NCI-H2227 (cell line): ENCODE measurements at regions not wholly inside any gene's neighbourhood (a gene's known extent, or its start where the extent isn't known, plus 50 kb on each side); places are given as distances from the start of the nearest gene placed in this dataset.
"Not testable (repeated sequence)": the region's sequence is repeated elsewhere in the genome, so short reads cannot be mapped to it uniquely, and the experiment has no call there.

ENCODE experiments used
- DNase-seq: peaks from one replicate; lab custom pipeline; 2025; ENCODE audit not compliant: unreplicated experiment; lab: John Stamatoyannopoulos, UW

DNA sequence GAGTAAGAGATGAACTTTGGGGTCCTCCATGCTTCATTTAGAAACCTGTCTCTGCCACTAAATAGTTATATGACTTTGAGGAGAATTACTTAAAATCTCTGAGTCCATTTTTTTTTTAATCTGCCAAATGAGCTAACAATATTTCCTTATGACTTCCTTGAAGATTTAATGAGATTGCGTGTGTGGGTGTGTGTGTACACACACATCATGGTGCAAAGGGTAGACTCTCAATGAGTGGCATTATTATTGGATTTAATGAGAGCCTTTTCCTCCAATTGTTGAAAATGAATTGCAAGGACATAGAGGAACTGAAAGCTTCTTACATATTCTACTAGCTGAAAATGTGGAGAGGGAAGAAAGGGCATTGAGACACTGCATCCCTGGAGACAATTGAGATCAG, 573.5 kb upstream of the LUZP2 start:
- no peak for DNase-seq

DNA sequence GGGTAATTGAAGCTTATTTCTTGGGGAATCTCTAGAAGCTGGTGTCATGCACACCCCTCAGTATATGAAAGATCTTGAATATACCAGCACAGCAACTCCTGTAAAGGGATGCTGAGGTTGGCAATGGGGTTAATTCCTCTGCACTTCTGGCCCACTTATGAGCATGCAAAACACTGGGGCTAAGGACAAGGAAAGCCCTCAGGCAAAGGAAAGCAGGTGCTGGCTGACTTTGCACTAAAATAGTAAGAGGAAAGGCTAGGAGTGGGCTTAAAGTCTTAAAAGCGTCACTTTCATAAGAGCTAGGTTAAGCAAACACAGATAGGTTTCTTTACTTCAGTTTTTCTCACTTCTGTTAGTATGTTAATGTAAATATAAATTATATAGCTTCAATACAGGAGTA, 572.6 kb upstream of the LUZP2 start:
- DNase-seq, result no peak

DNA sequence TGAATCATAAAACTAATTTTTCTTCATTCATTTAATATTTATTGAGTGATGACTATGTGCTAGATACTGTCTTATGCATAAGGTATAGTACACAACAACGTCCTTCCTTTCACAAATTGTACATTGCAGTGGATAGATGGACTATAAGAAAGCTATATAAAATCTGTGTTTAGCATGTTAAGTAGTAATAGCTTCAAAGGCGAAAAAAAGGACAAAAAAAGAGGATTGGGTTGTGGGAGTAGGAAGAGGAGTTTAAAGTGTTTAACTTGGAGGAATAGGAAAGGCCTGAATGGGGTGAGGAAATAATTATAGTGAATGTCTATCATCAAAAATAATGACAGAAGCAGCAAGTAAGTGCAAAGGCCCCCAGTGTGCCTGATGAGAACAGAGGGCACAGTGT, 565.4 kb upstream of the LUZP2 start:
- peak; percentile 13 for DNase-seq

DNA sequence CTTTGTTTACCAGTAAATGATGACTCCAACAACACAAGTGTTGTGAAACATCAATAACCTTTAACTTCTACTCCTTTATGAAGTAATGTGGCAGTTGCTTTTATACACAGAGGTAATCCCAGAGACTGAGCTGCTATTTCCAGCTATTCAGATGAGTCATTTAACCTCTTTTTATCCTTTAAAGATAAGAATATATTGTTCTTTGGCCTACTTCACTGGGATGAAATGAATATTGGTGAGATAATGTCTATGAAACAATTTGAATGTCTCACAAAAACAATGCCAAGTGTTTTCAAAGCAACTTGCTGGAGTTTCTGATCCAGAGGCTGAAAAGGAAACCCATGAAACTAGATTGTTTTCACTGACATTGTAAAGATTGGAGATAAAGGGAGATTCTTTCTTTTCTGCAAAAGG, 564.4 kb upstream of the LUZP2 start:
- no peak for DNase-seq

DNA sequence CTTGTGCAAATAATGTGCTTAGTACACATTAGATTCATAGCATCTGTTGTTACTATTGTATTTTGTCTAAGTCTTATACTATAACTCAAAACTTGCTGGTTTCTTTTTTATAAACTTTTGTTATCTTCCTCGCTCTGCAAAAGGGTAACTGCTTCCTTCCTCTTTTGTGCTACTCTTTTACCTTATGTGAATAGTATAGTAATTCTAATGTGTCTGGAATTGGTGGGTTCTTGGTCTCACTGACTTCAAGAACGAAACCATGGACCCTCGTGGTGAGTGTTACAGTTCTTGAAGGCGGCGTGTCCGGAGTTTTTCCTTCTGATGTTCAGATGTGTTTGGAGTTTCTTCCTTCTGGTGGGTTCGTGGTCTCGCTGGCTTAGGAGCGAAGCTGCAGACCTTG, 563.1 kb upstream of the LUZP2 start:
- no peak for DNase-seq

DNA sequence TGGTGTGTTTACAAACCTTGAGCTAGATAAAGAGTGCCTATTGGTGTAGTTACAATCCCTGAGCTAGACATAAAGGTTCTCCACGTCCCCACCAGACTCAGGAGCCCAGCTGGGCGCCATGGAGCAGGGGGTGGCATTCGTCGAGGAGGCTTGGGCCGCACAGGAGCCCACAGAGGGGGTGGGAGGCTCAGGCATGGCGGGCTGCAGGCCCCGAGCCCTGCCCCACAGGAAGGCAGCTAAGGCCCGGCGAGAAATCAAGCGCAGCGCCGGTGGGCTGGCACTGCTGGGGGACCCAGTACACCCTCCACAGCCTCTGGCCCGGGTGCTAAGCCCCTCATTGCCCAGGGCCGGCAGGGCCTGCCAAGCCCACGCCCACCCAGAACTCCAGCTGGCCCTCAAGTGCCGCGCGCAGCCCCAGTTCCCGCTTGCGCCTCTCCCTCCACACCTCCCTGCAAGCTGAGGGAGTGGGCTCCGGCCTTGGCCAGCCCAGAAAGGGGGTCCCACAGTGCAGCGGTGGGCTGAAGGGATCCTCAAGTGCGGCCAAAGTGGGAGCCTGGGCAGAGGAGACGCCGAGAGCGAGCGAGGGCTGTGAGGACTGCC, 562.1 kb upstream of the LUZP2 start:
- DNase-seq, result not testable (repeated sequence)

DNA sequence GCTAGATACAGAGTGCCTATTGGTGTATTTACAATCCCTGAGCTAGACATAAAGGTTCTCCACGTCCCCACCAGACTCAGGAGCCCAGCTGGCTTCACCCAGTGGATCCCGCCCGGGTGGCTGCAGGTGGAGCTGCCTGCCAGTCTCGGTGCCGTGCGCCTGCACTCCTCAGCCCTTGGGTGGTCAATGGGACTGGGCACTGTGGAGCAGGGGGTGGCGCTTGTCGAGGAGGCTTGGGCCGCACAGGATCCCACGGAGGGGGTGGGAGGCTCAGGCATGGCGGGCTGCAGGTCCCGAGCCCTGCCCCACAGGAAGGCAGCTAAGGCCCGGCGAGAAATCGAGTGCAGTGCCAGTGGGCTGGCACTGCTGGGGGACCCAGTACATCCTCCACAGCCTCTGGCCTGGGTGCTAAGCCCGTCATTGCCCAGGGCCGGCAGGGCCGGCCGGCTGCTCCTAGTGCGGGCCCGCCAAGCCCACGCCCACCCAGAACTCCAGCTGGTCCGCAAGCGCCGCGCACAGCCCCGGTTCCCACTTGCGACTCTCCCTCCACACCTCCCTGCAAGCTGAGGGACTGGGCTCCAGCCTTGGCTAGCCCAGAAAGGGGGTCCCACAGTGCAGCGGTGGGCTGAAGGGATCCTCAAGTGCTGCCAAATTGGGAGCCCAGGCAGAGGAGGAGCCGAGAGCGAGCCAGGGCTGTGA, 554.6 kb upstream of the LUZP2 start:
- not testable (repeated sequence) for DNase-seq

DNA sequence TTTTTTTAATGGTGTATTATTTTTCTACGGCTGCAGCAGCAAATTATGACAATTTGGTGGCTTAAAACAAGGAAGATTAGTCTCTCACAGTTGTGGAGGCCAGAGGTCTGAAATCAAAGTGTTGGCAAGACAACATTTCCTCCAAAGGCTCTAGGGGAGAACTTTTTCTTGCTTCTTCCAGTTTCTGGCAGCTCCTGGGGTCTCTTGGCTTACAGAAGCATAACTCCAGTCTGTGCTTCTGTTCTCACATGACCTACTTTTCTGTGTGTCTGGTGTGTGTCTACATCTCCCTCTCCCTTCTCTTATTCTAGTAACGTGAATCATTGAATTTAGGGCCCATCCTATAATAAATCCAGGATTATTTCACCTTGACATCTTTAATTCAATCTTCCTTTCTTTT, 551.9 kb upstream of the LUZP2 start:
- DNase-seq, result no peak

DNA sequence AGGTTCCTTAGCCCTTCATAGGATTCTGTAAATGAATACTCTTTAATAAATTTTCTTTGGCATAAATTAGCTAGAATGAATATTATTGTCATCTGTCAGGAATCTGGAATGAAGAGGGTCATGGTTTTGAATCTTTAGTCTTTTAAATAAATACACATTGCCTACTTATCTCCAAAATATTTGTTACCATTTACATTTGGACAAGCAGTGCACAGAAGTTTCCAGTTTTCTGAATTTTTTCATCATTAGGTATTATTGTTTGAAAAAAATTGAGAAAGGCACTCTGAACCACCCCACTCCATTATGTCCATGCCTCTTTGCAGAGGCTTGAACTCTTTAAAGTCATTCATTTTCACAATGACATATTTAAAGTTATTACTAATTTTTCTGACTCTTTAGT, 549.0 kb upstream of the LUZP2 start:
- no peak for DNase-seq

DNA sequence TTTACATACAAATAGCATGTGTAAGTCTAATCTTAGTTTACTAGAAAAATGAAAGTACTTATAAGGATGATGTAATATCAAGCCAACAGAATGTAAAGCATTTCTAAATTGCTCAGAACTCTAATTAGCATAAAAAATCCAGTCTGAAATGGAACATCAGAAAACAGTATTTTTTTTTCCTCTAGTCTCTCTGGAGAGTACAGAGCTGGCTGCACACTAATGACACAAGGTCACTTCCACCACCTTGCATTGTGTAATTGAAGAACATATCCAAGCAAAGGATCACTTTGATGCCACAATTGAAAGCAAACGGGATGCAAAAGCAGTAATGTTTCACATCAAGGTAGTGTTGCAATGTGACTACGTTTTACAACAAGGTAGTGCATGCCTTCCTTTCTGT, 548.0 kb upstream of the LUZP2 start:
- DNase-seq, result no peak

DNA sequence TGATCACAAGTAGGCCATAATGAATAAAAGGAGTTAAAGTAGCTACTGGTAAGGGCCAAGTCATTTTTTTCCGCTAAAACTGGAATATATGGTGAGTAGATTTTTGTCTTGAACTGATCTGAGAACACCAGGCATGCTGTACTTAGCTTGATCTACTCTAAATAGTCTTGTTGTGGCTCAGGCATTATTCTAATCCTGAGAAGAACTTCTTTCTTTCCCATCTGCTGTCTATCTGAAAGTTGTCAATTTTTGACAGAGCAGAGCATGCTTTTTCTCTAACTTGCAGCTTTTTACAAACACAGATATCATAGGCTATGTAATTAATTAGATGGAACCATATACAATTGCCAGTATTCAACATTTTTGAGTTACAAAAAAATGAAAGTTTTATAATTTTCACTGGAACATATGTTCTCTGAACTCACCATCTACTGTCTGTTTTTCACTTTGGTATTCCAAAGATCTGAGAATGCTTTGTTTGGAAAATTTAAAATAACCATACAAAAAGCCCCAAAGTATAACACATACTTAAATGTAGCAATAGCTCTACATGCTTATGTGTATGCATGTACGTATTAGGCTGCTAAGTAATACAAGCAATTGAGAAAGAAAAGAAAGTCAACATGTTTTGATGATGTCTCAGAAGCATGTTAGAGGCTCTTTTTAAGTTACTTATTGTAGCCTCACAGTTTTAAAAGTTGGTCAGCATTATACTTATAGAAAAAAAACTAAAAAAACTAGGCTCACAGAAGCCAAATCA, 542.7 kb upstream of the LUZP2 start:
- no peak for DNase-seq

DNA sequence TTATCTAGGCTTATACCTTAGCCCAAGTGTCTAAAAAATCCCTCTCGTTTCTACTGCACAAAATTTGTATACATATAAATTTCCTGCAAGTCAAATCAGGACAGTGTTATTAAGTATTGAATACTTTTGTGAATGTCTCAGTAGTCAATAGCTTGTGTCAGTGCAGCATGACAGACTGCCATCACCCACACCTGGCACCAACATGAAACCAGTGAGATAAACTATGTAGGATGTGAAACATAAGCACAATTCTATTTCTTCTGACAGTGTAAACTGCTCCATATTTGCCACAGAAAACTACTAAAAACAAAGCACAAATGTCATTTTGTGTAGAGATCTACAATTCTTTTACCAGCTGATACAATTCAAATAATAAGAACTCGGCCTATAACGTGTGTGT, 542.1 kb upstream of the LUZP2 start:
- no peak for DNase-seq

DNA sequence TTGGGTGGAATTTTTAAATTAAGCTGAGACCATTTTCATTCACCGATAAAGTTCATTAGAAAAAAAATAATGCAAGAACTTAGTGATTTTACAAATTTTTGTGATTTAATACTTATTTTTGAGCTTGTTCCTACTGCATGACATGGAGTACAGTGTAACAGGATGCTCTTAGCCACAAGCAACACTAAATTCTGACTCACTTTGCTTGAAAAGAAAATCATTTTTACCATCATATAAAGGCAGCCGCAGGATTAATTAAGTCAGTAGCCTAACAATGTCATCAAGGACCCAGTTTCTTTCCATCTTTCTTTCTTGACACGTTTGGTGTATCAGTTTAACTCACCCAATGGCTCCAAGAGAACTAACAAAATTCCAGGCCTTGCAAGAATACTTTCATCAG, 540.3 kb upstream of the LUZP2 start:
- no peak for DNase-seq

DNA sequence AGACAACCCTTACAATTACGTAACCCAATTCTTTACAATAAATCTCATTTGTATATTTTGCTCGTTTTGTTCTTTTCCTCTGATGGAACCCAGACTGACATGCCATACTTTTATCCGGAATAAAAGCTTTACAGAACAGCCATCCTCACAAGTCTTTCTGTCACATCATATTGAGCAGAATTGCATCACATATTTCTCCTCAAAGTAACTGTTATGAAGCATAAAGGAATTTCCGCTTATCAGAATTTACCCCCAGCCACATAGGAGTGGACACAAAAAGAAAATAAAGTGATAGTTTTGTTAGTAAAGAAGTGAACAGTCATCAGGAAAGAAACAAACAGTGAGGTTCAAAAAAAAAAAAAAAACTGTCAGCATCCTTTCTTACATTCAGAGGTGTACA, 539.5 kb upstream of the LUZP2 start:
- no peak for DNase-seq

DNA sequence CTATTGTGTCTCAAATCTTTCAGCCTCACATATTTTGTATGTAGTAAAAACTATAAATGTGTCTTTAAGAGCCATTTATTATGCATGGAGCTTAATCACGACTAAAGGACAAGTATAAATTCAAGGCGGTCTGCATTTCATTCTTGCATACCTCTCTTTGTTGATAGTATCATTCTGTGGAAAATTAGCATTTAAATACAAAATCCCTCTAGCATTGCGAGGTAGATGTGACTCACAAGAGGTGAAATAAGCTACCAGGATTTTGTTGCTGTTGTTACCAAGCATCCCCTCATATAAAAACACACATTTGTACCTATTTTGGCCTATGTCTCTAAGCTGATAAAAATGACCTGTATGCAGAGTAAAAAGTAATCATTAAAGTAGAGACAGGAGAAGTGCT, 537.4 kb upstream of the LUZP2 start:
- no peak for DNase-seq

DNA sequence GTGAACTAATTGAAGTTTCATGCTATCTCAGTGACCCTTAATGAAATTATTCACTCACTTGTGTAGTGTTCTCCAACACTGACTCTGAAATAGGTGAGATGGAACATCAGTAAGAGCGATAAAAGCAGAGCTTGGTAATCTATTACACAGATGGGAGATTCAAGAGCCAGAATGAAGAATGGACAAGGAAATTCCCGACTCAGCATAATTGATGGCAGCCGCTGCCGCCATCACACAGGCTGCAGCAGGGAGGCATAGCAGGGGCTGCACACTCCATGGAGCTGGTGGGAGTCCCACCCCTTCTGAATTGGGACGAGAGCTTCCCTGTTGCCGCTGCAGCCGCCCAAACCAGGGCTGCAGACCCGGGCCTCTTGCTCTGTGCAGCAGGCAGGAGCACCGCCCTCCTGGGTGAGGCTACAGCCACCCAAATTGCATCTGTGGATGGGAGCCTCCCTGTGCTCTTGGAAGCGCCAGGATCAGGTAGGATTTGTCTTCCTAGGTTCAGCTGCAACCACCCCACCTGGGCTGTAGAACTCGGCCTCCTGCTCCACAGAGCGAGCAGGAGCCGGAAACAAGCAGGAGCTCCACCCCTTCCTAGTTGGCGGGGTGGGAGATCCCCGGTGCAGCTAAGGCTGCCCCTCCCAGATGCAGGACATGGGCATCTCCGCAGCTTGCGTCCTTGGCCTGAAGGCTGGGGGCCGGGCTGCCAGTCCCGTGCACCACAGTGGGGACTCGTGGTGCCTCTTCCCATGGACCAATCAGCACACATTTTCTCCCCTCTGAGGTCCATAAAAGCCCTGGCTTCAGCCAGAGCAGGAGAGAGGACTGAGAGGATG, 535.1 kb upstream of the LUZP2 start:
- no peak for DNase-seq

DNA sequence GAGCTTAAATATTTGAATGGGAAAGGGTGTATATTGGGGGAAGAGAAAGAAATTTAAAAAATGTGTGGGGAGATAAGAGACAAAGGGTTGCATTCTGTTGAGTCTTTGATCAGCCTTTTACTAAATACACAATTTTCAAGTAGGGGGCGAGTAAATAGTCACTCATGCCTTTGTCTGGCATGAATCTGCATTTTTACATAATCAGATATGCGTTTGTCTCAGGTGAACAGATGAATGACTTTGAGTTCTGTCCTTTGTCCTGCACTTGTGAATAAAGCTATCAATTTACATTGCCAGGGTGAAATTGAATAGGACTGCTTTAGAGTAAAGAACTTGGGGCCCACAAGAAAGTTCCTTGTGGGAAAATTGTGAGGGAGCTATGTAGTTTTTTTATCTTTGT, 523.6 kb upstream of the LUZP2 start:
- no peak for DNase-seq

DNA sequence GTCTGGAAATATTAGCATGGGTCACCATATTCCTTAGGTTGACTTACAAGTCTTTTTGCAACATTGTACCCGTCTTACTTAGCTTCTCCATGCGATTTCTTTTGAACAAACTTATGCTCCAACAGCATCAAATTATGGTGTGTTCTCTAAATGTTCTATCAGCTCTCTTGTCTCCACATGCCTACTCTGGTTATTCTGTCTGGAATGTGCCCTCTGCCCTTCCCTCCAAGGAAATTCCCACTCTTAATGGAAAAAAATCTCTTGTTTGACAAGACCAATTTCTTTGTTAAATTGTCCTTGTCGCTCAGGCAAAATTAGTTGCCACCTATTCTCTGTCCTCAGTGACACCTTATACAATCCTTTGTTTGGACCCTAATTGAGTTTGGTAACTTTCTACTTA, 522.8 kb upstream of the LUZP2 start:
- DNase-seq, result peak; percentile 37

DNA sequence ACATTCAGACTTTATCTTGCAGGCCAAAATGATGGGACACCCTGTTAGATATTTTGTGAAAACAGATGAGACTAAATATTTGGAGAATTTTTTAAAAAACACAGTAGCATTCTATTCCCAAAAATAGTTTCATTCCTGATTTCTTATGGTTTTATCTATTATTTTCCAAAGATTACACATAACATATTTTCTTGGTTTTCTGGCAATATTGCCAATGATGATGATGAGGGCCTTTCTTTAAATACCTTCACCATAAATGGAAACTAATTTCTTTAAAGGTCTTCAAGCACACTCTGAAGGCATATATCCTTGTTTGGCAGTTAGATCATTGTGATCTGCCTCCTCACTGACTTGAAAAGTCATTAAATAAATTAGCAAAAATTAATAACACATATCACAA, 522.3 kb upstream of the LUZP2 start:
- DNase-seq, result no peak

DNA sequence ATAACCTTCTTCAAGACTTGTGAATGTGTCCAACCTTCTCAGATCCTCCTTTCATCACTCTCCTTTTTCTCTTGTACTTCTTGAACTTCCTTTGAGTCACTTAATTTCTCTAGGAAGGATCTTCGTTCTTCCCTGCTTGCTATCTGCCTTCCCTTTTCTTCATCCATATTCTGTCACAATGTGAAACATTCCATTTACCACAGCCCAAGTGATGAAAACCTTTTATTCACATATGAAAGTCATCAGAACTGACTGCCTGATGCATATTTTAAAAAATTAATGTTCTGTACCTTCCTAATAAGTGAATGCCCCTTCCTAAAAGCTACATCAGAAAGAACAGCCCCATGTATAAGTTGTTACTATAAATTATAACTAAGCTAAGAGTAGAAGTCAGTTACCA, 520.4 kb upstream of the LUZP2 start:
- no peak for DNase-seq

DNA sequence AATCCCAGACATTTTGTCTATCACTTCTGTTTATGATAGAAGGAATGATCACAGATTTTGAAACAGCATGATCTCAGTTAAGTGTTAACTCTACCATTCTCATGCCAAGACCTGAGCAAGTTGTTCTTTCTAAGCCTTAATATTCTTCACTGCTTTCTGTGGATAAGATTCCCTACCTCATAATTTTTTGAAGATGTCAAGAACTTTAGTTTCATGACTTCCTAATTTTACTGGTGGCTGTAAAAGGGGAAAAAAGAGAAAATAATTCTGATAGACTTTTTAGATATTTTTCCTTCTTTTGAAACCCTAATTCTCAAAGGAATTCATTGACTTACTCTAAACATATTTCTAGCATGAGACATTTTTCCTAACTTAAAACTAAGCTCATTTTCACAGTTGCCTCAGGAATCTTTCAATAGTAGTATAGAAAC, 520.0 kb upstream of the LUZP2 start:
- DNase-seq, result no peak
